Adipocyte (in vitro differentiated cells): ENCODE measurements at regions not wholly inside any gene's neighbourhood (a gene's known extent, or its start where the extent isn't known, plus 50 kb on each side); places are given as distances from the start of the nearest gene placed in this dataset.

Experiments
- DNase-seq: peaks from one replicate; pipeline ENCODE4 v3.0.0-alpha.2; 2015; ENCODE audit warnings: low read depth
- H3K27me3 ChIP-seq: replicated peaks from 2 replicates; pipeline ENCODE4 v1.7.0; 2013; ENCODE audit warnings: mild to moderate bottlenecking, low read length, moderate library complexity; ENCODE audit not compliant: control insufficient read depth, insufficient read depth
- H3K36me3 ChIP-seq: 2 replicates; pipeline ENCODE4 v1.7.0; 2013; ENCODE audit warnings: low read length, mild to moderate bottlenecking, moderate library complexity; ENCODE audit not compliant: control insufficient read depth, insufficient read depth, severe bottlenecking
- H3K4me1 ChIP-seq: 2 replicates; pipeline ENCODE4 v1.7.0; 2013; ENCODE audit warnings: mild to moderate bottlenecking, low read length, moderate library complexity; ENCODE audit not compliant: control insufficient read depth, insufficient read depth
- H3K4me3 ChIP-seq: 2 replicates; pipeline ENCODE4 v1.7.0; 2013; ENCODE audit warnings: mild to moderate bottlenecking, low read length, moderate library complexity
- H3K9ac ChIP-seq: 2 replicates; pipeline ENCODE4 v1.7.0; 2013; ENCODE audit warnings: mild to moderate bottlenecking, low read length, moderate library complexity
- H3K9me3 ChIP-seq: 2 replicates; pipeline ENCODE4 v1.7.0; 2013; ENCODE audit warnings: mild to moderate bottlenecking, low read length, moderate library complexity; ENCODE audit not compliant: control insufficient read depth

DNA sequence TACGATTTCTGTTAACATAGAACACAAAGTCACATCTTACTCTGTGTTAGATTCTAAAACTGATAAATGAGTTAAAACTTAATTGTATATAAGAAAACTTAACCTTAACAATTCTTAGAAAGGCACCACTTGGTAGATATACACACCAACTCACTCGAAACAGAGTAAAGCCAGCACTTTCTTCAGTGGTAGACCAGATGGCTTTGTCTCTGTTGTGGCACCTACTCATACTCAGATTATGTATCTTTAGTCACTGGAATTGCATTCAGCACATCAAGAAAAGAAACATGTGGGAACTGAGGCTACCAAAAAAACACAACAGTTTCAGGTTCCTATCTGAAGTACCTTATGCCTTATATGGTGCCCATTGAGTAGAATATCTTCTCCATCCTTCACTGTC is 192.5 kb downstream of the ZNF608 start:
- no peaks in the 10 kb centered on the region for H3K27me3 ChIP-seq
- H3K9ac ChIP-seq = no peak overlapping the region
- no peak for DNase-seq
- H3K36me3 ChIP-seq = no peaks in the 10 kb centered on the region
- no peaks in the 10 kb centered on the region for H3K4me1 ChIP-seq
- no peak overlapping the region for H3K4me3 ChIP-seq
- no peaks in the 10 kb centered on the region for H3K9me3 ChIP-seq

GRCh38 chr5:124552526-124552925 is 193.9 kb downstream of the ZNF608 start:
- Histone ChIP-seq H3K4me1 (no peaks in the 10 kb centered on the region), H3K9ac (no peak overlapping the region), H3K4me3 (no peak overlapping the region), H3K9me3 (no peaks in the 10 kb centered on the region), H3K36me3 (no peaks in the 10 kb centered on the region), H3K27me3 (no peaks in the 10 kb centered on the region)
- no peak for DNase-seq

DNA sequence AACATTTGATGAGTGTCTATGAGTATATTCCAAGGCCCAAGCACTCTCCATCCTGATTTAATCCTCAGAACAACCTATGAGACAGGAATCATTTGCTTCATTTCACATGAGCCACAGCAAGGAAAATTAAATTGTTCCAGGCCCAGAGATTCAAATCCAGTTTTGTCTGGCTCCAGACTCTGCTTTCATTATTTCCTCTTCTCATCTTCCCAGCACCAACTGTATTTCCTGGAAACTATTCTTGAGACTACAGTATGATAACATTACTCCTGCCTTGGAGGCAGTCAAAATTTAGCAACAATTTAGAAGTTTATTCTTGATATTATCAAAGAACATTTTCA is 194.5 kb downstream of the ZNF608 start:
- Histone ChIP-seq H3K27me3 (no peaks in the 10 kb centered on the region), H3K4me1 (no peaks in the 10 kb centered on the region), H3K36me3 (no peaks in the 10 kb centered on the region), H3K9me3 (no peaks in the 10 kb centered on the region), H3K4me3 (no peak overlapping the region), H3K9ac (no peak overlapping the region)
- no peak for DNase-seq

DNA sequence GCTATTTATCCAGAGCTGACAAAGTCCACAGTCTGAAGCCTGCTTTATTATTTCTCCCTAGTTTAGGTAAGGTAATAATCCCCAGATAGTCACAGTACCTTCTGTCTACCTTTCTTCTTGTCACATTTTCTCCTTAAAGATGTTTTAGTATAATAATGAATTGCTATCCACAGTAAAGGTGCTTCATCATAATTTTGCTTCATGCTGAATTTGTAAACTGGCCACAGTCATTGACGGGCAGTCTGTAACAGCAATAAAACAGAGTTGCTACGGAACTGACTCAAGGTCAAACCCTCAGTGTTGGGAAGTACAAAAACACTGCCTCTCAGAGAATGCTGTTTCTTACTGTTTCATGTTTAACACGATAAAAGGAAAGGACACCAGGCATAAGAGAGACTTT is 195.7 kb downstream of the ZNF608 start:
- H3K9ac ChIP-seq = no peak overlapping the region
- no peaks in the 10 kb centered on the region for H3K36me3 ChIP-seq
- H3K4me3 ChIP-seq = no peak overlapping the region
- no peaks in the 10 kb centered on the region for H3K27me3 ChIP-seq
- no peaks in the 10 kb centered on the region for H3K9me3 ChIP-seq
- no peaks in the 10 kb centered on the region for H3K4me1 ChIP-seq
- DNase-seq = no peak

DNA sequence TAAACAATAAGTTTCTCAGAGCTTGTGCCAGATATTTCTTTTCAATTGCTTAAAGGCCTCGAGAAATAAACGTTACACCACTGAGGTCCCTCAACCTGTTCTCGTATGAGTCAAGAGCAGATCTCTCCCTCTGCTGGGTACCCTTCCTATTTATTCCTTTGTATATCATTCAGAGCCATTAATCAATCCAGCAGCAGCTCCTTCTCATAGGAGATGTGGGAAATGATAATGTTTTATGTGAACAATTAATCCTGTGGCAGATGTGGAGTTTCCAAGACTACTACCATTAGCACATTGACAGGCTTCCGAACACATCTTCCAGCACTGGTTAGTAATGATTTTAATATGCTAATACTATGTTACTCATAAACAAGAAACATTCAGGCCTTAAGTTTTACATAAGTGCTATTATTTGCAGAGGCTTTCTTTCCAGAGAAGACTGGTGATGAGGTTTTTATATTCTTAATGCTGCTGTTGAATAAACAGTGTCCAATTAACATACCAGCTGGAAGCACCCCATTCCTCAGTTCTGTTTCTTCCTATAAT is 196.5 kb downstream of the ZNF608 start:
- Histone ChIP-seq H3K9me3 (no peaks in the 10 kb centered on the region), H3K36me3 (no peaks in the 10 kb centered on the region), H3K4me1 (no peaks in the 10 kb centered on the region), H3K4me3 (no peak overlapping the region), H3K27me3 (no peaks in the 10 kb centered on the region), H3K9ac (no peak overlapping the region)
- no peak for DNase-seq

DNA sequence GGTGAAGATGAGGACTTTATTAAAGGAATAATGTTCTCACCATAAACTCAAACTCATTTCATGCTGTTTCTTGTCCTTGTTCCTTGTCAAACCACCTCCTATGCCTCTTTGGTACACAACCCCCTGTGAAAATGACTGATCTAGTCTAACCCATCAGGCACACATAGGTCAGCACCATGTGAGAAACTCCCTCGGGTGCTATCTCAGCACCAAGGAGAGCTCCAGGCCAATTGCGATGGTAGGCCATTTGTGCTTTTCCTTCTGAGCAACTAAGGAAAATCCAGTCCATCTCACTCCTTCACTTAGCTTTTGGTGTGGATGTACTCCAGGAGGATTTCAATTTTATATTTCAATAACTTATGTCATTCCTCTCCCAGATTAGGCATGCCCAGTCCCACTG is 199.8 kb downstream of the ZNF608 start:
- no peak overlapping the region for H3K9ac ChIP-seq
- no peaks in the 10 kb centered on the region for H3K9me3 ChIP-seq
- H3K27me3 ChIP-seq = peaks cover 9% of the 10 kb centered on the region
- no peaks in the 10 kb centered on the region for H3K36me3 ChIP-seq
- H3K4me3 ChIP-seq = no peak overlapping the region
- no peaks in the 10 kb centered on the region for H3K4me1 ChIP-seq
- peak; percentile 39 for DNase-seq

- Histone ChIP-seq H3K9me3 (no peaks in the 10 kb centered on the region), H3K27me3 (peaks cover 9% of the 10 kb centered on the region), H3K36me3 (no peaks in the 10 kb centered on the region), H3K4me3 (no peak overlapping the region), H3K4me1 (no peaks in the 10 kb centered on the region), H3K9ac (no peak overlapping the region)
- no peak for DNase-seq
Measured at GRCh38 chr5:124544366-124545055, 201.9 kb downstream of the ZNF608 start.

DNA sequence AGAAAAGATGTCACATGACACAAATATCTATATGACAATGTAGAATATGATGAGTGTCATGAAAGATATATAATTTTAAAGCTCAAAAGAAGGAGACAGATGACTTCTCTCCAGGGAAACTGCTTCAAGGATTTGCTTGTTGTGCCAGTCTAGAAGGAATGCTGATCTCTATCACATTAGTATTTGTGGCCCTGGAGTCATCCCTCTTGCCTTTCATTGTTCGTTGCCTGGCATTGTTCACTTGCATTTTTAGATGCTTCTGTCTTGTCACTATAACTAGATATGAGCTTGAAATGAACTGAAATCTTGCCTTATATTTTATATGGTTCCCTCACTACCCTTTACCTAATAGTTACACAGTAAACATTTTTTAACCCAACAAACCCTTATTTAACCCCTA is 207.5 kb downstream of the ZNF608 start:
- peaks cover 6% of the 10 kb centered on the region for H3K27me3 ChIP-seq

DNA sequence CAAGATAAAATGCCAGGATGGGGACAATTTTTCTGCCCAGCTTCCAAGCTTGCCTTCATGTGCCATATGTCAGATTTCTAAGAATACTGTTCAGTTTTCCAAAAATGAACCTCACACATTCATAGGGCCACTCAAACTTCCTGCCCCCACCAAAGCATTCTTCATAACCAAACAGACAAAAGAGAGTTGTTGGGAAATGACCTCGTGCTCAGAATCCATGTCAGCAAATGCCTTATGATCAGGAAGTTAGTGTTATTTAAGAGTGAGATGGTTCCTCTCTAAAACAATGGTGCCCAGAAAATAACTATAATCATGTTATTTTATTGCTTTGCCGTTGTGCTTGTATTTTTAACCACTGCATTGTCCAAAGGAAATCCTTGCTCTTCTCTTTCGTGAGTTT is 208.2 kb downstream of the ZNF608 start:
- no peaks in the 10 kb centered on the region for H3K36me3 ChIP-seq
- H3K9ac ChIP-seq = no peak overlapping the region
- H3K9me3 ChIP-seq = no peaks in the 10 kb centered on the region
- no peak overlapping the region for H3K4me3 ChIP-seq
- H3K27me3 ChIP-seq = no peaks in the 10 kb centered on the region
- no peaks in the 10 kb centered on the region for H3K4me1 ChIP-seq
- no peak for DNase-seq

More for the DNA sequence above, 207.5 kb downstream of the ZNF608 start:
- Histone ChIP-seq H3K4me1 (no peaks in the 10 kb centered on the region), H3K9ac (no peak overlapping the region), H3K36me3 (no peaks in the 10 kb centered on the region), H3K4me3 (no peak overlapping the region), H3K9me3 (no peaks in the 10 kb centered on the region)
- DNase-seq = no peak

DNA sequence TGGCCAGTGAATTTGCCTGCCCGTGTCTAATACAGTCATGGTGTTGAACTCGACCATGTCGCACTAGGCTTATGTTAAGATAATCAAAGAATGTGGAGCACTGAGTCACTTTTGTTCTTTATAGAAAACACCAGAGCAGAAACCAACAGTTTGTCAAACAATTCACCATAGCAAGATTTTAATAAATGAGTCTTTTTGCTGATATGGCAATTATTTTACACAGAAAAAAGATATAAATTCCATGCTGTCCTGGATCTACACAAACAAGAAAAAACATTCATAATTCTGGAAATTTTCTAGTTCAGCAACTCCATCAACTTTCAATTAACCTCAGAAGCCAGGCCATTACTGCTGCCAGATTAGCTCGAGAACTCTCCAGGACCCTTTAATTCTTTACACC is 208.9 kb downstream of the ZNF608 start:
- Histone ChIP-seq H3K27me3 (no peaks in the 10 kb centered on the region), H3K4me1 (no peaks in the 10 kb centered on the region), H3K36me3 (no peaks in the 10 kb centered on the region), H3K9ac (no peak overlapping the region), H3K9me3 (no peaks in the 10 kb centered on the region), H3K4me3 (no peak overlapping the region)
- no peak for DNase-seq

DNA sequence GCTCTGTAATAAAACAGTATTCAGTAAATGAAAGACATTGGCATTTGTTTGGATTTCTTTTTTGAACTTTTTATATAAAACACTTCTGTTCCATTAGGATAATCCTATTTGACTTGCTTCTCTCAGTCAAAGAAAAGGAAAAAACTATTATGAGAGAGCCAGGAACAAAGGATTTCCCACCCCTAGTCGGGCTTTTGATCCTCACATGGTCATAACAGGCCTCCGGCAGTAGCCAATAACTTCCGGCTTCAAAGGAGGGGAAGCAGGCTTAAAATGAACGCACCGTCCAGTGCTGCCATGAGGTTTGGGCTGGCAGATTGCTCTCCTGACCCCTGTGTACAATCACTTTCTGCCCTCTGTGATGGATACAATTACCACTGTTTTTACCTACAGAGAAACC is 209.3 kb downstream of the ZNF608 start:
- H3K4me1 ChIP-seq = no peaks in the 10 kb centered on the region
- no peak overlapping the region for H3K4me3 ChIP-seq
- H3K27me3 ChIP-seq = no peaks in the 10 kb centered on the region
- no peaks in the 10 kb centered on the region for H3K9me3 ChIP-seq
- no peak overlapping the region for H3K9ac ChIP-seq
- DNase-seq = no peak
- no peaks in the 10 kb centered on the region for H3K36me3 ChIP-seq

DNA sequence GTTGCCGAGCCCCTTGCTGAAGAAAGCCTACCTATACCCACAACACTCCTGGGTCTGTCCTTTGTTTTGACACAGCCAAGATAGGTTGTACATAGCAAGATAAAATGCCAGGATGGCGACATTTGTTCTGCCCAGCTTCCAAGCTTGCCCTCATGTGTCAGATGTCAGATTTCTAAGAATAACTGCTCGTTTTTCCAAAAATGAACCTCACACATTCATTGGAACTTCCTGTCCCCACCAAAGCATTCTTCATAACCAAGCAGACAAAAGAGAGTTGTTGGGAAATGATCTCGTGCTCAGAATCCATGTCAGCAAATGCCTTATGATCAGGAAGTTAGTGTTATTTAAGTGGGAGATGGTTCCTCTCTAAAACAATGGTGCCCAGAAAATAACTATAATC is 210.1 kb downstream of the ZNF608 start:
- no peak for DNase-seq
- H3K36me3 ChIP-seq = no peaks in the 10 kb centered on the region
- no peak overlapping the region for H3K9ac ChIP-seq
- H3K27me3 ChIP-seq = no peaks in the 10 kb centered on the region
- no peaks in the 10 kb centered on the region for H3K9me3 ChIP-seq
- no peak overlapping the region for H3K4me3 ChIP-seq
- H3K4me1 ChIP-seq = no peaks in the 10 kb centered on the region
